GM19043 (cell line): ENCODE measurements at regions not wholly inside any gene's neighbourhood (a gene's known extent, or its start where the extent isn't known, plus 50 kb on each side); places are given as distances from the start of the nearest gene placed in this dataset.
"Not testable (repeated sequence)": the region's sequence is repeated elsewhere in the genome, so short reads cannot be mapped to it uniquely, and the experiment has no call there.

Experiments used
- ATAC-seq: cut with Tn5 transposase; IDR thresholded peaks from one replicate; pipeline ENCODE4 v1.9.1; 2021; ENCODE audit warnings: low read depth; ENCODE audit not compliant: unreplicated experiment

DNA sequence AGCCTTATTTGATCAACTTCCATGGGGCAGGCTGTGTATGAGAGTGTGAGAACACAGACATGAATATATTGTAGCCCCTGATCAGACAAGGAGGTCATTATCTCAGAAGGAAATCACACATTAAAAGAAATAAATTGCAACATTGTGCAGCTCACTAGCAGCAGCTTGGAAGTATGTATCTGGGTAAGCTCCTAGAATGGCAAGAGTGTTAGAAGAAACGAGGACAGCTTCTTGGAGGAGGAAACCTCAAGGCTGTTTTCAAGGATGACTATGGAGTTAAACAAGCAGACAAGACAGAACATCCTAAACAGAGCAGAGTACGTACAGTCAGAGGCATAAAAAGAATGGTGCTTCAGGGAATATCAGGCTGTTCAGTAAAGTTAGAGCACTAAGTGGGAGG is 511.0 kb downstream of the SLCO4C1 start:
- no peak for ATAC-seq

DNA sequence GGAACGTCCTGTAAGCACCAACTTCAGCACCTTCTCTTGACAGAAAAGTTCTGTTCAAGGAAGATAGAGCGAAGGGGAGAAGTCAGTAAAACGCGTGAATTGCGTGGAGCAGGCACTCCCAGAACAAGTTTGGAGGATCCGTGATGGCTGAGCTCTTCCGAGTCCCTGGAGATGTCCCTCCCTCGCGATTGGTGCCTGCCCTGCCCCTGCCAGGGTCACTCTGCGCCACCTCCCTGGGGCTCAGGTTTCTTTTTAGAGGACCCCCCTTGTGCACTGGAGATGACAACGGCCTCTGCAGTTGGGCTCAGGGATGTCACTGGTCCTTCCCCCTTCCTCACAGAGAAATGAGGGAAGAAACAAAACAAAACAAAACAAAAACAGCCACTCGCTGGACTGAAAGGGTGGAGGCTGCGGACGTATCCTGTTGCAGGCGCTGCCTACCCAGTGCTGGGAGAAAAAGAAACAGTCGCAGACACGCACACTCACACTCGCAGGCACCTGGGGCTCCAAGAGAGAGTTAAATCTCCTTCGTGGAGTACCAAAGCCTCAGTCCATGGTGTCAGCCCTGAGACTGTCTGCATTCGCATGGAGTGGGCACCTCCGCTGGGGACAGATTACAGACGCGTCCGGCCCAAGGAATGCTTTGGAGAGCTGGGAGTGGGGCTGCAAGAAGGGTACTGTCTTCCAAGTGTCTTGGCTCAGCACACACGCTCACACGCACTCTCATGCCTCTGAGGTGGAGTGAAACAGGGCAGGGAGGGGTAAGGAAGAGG is 512.7 kb downstream of the SLCO4C1 start:
- ATAC-seq = no peak

DNA sequence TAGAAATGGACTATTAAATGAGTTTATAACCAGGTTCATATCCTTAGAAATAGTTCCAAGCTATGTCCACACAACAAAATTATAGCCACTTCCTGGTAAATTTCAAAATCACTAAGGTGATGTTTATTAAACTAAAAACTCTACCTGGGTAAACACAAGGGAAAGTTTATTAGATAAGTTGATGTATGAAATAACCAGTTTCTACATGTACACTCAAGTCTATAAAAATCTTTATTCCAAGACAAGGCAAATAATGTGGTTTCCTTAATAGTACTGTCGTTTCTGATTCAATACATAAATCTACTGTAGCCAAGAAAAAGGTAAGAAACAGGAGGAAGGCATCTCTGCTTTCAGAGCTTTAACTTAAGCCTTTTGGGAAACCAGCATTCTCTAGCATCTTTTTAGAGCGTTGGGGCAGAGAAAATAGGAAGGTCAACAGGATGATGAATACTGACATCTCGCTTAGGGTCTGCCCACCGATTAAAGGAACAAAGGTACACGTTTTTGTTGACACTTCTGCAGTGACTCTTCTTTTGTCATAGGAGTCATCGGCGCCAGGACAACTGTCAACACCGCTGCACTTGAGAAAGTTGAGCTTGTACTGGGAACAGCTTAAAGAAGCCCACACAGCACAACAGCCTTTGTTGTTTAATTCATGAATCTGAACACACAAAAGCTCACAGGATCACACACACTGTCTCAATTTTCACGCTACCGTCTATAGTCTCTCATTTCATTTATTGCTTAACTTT is 513.6 kb downstream of the SLCO4C1 start:
- no peak for ATAC-seq

DNA sequence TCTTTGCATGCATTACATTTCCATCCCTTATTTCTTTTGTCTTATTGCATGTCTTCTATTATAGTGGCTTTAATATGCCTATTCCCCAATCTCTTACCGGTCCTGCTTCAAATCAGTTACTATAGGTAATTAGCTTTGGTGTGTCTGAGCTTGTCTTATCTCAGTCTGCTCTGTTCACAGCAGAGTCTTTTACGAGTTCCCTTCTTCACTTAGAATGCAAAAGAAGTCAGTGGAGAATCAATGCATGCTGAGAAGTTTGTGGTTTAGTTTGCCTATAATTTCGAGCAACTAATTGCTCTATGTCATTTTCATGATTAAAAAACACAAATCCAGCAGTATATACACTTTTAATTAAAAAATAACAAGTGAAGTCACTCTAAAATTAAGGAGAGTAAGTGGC is 545.0 kb downstream of the SLCO4C1 start:
- no peak for ATAC-seq

DNA sequence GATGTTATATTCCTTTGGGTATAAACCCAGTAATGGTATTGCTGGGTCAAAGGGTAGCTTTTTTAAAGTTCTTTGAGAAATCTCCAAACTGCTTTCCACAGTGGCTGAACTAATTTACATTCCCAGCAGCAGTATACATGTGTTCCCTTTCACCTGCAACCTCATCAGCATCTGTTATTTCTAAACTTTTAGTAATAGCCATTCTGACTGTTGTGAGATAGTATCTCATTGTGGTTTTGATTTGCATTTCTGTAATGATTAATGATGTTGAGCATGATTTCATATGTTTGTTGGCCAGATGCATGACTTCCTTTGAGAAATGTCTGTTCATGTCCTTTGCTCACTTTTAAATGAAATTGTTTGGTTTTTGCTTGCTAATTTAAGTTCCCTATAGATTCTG is 553.1 kb downstream of the SLCO4C1 start:
- not testable (repeated sequence) for ATAC-seq

DNA sequence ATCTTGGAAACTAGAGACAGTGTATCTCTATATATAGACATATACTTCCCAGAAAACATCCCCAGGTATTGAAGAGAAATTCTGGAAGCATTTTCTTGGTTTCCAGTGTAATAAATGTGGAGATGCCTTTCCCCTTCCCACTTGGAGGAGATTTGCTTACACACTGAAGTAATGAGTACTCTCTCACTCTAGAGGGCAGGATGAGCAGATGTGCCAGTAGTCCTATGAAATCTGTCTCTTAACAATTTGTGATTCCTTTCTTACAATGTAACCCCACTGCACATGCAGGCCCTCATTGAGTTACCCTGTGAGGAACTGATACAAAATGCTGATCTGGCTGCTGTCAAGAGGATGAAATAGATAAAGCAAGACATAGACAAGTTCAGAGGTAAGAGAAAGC is 567.2 kb downstream of the SLCO4C1 start:
- ATAC-seq = no peak

DNA sequence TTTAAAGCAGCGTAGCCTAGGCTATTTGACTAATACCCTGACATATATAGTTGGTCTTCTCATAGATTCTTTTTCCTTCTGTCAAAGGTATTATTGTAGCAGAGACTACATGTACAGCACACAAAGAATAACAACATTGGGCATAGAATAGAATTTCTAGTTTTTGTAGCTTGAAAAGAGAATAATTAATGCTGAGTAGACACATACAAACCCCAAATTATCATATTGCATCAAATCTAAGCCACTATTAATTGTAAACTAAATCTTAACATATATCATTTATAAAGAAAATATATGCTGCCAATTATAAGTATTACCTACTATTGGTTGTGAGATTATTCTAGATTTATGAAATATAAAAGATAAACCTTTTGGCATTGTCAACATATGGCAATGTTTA is 574.5 kb downstream of the SLCO4C1 start:
- no peak for ATAC-seq

DNA sequence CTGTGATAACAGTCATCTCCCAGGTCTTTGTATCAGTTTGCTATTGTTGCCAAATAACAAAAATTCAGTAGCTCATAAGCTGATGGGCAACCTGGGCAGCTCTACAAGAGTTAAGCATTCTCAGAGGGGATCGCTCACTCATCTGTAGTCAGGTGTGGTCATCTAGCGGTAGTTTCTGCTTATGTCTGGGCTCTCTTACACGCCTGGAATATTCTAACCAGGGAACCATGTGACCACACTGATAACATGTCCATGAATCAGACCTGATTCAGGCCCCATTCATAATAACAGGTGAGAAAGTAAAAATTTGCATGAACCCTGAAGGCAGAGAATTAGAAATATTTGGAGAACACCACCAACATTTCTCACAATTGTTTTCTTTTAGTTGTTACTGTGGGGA is 576.1 kb downstream of the SLCO4C1 start:
- no peak for ATAC-seq

DNA sequence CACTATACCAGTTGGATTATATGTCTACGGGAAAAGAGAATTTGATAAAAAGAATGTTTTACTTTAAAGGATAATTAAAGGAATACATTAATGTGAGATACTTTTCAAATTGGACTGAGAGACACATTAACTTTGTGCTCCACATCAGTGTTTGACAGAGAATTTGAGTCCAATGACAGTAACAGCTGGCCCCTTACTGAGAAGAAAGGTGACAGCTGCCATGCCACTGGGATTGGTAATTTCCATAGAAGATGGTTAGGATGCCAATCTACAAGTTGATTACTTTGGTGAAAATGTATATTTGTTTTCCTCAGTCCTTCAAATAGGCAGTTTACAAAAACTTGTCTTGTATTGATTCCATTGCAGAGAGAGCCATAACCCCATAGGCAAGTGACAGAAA is 578.4 kb downstream of the SLCO4C1 start:
- ATAC-seq = no peak

DNA sequence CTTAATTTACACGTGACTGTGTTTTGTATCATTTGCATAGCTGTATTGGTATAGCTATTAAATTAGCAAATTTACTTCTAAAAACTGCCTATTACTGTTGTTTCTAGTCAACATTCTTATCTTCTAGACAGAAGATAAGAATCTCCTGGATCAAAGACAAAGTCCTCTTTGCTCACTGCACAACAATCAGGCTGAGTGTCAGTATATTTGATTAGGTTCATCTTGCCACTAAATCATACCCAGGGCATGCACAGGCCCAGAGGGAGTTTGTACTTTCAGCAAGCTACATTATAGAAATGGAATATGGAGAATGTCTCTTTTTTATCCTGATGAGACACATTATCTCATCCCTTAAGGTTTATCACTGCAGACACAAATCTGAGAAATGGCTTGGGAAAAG is 579.1 kb downstream of the SLCO4C1 start:
- no peak for ATAC-seq

DNA sequence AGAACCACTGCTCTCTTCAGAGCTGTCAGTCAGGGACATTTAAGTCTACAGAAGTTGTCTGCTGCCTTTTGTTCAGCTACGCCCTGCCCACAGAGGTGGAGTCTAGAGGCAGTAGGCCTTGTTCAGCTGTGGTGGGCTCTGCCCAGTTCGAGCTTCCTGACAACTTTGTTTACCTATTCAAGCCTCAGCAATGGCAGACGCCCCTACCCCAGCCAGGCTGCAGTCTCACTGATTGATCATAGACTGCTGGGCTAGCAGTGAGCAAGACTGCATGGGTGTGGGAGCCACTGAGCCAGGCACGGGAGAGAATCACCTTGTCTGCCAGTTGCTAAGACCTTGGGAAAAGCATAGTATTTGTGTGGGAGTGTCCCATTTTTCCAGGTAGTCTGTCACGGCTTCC is 580.3 kb downstream of the SLCO4C1 start:
- ATAC-seq = not testable (repeated sequence)

DNA sequence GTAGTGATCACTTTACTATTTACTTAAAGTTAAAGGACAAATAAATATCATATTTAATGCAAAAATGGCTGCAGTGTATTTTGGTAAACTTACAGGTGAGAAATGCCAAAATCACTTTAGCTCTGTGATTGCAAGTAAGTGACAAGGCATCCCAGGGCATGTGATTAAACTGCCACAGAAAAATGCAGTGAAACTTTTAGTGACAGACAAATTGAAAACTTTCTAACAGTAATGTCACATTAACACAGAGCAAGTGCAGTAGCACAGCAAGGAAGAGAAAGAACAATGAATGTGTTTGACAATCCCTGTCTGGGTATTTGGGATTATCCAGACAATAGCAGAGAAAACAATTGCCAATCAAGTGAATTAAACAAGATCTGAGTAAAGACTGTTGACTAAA is 606.8 kb downstream of the SLCO4C1 start:
- ATAC-seq = no peak

DNA sequence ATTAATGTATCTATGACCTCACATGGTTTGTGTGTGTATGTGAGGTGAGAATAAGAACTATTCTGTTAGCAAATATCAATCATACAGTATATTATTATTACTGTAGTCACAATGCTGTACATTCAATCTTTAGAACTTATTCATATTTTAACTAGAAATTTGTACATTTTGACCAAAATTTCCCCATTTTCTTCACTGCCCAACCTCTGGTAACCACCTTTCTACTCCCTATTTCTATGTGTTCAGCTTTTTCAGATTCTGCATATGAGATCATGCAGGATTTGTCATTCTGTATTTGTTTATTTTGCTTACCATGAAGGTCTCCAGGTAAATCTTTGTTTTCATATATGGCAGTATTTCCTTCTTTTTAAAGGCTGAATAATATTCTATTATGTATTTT is 607.9 kb downstream of the SLCO4C1 start:
- no peak for ATAC-seq

DNA sequence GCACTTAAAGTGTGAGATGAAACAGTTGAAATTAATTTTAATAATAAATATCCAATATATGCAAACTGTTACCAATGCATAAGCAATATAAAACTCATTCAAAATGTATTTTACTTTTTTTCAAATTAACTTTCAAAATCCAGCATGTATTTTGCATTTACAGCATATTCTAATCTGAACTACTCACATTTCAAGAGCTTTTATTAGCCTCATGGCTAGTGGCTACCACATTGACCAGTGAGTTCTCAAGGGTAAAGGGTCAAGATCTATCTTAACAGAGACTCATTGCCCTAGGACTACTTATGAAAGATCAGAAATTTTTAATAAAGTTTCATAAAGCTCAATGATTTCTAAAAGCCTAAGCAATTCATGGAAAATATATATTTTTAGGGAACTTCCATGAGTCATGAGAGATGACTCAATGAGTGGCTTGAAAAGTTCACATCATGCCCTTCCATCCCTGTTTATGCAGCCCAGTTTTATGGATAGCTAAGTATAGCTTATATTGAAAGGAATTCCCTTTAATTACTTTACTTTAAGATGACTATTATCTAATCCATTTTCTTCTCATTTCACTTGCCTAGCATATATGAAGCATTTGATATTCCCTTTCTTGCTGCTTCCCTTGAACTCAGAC is 608.6 kb downstream of the SLCO4C1 start:
- no peak for ATAC-seq

DNA sequence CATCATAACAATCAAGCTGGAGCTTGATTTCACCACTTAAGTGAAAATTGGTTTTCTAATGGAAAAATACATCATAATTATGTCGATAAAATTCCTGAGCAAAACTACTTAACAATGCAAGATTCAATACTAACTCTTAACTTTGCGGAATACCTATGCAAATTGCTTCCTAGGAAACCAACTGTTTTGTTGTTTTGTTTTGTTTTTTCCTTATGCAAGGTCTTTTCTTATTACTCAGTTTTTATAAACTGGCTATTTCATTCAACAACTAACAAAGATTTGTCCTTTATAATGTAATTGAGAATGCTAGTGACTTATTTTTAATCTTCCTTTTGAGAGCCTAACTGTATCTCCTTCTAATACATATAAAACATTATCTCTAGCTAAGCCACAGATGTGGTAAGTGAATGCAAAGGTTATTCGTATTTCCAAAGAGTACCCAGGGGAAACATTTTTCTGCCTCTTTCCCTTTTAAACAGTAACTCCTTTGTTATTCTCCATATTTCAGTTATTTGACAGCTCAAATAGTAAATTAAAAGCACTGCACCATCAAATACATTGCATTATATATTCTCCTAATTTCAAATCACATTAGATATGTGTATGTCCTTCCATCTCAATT is 609.4 kb downstream of the SLCO4C1 start:
- no peak for ATAC-seq

DNA sequence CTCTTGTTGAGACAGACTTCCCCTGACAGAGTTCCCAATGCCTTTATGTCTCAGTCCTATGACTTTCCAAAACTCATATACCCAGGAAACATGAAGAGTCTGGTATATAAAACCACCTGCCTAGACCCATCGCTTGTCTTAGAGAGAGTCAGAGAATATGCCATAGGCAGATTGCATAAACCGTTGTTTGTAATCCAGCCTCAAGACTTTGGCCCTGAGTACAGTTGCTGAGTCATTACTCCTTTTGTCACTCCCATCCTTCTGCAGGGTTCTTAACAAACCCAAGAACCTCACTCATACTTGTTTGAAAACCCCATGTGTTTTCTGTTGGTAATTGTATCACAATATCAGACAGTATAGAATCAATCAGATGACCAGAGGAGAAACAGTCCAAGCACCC is 616.3 kb downstream of the SLCO4C1 start:
- ATAC-seq = no peak

DNA sequence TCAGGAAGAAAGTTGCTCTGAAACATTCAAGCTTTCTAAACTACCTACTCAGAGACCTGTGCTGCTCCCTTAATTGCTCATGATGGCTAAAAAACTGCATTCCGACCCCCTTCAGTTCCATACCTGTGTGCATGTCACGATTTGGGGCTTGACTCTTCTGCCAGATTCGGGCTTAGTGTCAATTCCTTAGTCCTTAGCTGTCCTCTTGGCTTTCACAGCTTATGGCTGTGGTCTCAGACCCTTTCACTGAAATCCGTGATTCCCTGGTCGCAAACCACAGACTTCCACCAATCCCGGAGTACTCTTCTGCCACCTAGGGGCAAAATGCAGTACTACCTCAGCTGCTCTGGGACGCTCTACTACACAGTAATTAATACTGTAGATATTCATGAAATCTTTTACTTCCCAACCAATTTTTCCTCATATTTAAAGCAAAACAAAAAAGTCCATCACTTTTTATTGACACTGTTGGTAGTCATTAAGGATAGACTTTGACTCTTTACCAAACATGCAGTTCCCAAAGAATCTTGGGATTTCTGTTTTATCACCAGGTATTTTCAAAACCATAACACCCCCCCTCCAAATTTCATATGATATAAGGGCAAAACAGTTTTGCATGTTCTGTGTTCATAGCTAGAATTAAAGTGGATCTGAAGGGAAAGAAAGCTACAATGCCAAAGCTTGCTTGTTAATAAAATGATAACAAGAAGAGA is 617.4 kb downstream of the SLCO4C1 start:
- peak; percentile 80 for ATAC-seq

DNA sequence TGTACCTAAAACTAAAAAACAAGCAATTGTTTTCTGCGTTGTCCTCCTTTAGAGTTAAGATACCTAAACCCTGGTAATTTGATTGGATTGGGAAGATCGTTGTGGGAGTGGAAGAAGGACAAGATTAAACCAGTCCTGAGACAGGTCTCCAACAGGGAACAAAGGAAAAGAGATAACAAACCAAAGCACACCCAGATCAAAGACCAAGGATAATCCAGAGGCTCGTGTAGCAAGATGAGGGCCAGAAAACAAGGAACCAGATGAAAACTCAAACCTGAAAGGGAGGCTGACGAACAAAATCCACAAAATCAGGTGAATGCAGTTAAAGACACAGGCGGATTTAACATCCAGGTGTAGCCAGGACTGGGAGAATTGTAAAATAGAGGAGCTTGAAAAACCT is 618.1 kb downstream of the SLCO4C1 start:
- ATAC-seq = no peak

DNA sequence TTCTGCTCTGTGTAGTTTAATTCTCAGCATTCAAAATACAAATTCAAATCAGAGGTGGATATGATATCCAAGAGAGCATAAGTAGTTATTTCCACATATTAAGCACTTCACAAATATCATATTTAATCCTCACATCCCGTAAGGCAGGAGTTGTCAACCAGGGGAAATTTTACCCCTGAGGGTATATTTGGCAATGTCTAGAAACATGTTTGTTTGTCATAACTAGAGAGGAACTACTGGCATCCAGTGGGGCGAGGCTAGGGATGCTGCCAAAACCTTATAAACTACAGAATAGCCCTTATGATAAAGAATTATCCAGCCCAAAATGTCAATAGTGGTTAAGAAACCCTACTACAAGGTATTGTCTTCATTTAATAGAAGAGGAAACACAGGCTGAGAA is 619.4 kb downstream of the SLCO4C1 start:
- no peak for ATAC-seq

DNA sequence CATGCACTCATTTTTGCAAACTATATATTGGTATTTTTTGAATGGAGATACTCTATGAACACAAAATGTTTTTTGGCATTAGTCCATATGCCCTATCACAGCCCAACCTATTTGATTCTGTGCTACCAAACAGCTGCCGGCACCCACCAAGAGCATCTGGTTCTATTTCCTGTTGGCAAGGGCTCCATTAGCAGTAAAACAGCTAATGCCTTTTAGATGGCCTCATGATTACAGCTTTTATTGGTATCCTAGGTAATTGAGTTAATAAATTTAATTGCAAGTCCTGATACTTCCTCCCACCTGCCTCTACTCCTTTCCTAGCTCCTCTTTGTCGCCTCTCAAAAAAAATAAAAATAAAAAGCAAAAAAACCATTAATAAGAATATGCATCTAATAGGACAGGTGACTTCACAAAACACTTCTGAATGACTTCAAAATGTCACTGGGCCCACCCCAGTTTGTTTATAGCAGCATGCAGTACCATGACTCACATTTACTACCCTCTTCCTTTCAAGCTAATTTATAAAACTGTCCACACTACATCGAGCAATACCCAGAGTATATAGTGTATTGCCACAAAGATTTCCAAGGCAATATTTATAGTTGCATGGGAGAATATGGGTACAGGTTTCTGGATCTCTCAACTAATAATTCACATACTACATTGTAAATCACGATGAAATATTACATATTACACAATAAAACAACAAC is 620.4 kb downstream of the SLCO4C1 start:
- no peak for ATAC-seq
